Choroid plexus epithelial cell (primary cell): ENCODE measurements at regions not wholly inside any gene's neighbourhood (a gene's known extent, or its start where the extent isn't known, plus 50 kb on each side); places are given as distances from the start of the nearest gene placed in this dataset.
"Not testable (repeated sequence)": the region's sequence is repeated elsewhere in the genome, so short reads cannot be mapped to it uniquely, and the experiment has no call there.

Experiments used
- DNase-seq: peaks from one replicate; pipeline ENCODE4 v3.0.0-alpha.2; 2010; ENCODE audit warnings: low read depth
- H3K4me3 ChIP-seq: 2 replicates; pipeline ENCODE4 v1.5.1; 2011; ENCODE audit warnings: low read depth, mild to moderate bottlenecking, control low read depth, low read length, moderate library complexity
- TF ChIP-seq, protein P1 (sequence below): conservative IDR thresholded peaks from 2 replicates; pipeline ENCODE4 v1.5.1; 2011; ENCODE audit warnings: low read depth, mild to moderate bottlenecking, control low read depth, inconsistent platforms, low read length, moderate library complexity

DNA sequence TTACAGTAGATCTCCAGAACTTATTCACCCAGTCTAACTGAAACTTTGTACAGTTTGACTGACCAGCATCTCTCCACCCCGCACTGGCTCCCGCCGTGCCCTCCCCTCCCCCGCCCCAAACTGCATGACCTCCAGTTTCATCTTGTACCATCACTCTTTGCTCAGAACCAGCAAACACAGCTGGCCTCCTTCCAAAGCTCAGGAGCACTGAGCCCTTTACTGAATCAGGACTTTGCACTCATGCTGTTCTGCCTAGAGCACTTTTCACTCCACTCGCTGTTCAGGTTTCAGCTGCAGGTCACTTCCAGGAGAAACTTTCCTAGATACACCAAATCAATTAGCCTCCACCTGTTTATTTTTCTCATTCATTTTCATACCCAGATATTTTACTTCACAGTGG, 455.3 kb upstream of the PDE3A start:
- TF ChIP-seq, protein P1, sequence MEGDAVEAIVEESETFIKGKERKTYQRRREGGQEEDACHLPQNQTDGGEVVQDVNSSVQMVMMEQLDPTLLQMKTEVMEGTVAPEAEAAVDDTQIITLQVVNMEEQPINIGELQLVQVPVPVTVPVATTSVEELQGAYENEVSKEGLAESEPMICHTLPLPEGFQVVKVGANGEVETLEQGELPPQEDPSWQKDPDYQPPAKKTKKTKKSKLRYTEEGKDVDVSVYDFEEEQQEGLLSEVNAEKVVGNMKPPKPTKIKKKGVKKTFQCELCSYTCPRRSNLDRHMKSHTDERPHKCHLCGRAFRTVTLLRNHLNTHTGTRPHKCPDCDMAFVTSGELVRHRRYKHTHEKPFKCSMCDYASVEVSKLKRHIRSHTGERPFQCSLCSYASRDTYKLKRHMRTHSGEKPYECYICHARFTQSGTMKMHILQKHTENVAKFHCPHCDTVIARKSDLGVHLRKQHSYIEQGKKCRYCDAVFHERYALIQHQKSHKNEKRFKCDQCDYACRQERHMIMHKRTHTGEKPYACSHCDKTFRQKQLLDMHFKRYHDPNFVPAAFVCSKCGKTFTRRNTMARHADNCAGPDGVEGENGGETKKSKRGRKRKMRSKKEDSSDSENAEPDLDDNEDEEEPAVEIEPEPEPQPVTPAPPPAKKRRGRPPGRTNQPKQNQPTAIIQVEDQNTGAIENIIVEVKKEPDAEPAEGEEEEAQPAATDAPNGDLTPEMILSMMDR, result no peak
- DNase-seq, result peak; percentile 23
- no peak overlapping the region for H3K4me3 ChIP-seq

DNA sequence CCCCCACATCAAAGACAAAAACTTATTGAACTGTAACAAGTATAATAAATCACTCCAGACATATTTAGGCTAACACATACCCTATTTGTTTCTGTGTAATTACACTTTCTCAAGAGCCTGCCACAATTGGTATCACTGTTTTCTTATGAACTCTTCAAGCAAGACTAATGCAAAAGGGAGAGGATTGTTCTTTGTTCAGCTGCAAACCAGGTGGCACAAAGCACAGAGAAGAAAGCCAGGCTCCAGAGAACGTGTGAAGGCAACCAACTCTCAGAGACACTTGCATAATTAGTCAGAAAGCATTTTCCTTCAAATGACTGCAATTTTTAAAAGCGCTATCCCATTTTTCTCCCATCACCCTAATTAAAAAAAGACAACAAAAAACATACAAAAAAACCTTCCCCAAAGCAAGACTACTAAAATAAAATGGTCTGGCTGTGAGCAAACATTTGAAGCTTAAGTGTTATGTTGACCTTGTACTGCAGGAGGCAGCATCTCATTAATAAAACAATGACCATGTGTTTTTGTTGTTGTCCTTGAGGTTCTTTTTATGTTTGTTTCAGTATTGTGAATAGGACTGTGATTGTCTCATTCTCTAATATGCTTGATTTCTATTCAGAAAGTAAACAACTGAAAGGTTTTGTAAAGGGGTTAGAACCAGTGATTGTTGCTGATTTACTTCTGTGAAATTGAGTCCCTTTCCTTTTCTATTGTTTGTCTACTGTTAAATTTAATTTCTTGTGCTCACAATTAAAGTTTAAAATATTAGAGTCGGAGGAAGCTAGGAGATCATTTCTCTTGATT, 452.7 kb upstream of the PDE3A start:
- DNase-seq, result peak; percentile 75
- no peak overlapping the region for H3K4me3 ChIP-seq
- TF ChIP-seq, protein P1, result peak; percentile 68

DNA sequence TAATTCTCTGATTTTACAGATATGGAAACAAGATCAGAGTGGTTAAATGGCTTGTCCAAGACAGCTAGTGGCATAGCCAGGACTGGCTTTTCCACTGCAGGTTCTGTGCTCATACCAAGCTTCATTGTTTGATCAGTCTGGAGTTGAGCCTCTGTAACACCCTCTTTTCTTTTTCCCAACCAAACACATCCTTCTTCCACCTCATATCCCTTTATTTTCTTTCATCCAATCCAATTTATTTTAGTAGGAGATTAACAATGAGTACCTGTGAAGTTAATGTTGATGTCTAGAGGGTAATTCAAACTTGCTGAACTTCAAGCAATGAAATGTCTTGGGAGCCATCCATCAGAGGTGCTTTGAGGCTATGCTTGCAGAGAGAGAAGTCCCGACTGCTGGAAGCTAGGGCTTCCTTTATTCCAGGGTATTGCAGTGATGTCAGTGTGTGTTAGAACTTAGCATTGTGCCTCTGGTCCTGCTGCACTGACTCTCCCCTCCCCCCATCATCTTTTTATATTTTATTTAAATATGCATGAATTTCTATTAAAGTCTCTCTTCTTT, 452.1 kb upstream of the PDE3A start:
- TF ChIP-seq, protein P1, result no peak
- no peak overlapping the region for H3K4me3 ChIP-seq

DNA sequence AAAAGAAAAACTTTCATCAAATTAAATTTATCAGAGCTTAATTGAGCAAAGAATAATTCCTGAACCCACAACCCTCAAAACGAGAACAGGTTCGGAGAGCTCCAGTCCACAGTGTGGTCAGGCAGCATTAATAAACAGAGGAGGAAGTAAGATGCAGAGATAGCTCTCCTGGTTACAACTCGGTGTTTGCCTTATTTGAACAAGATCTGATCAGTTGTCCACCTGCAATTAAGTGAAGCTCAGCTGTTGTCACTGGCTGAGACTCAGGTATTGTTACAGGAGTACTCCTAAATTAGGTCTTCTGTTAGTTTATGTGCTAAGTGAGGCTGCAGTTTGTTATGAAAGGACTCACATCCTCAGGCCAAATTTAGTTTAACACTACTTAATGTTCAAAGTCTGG, 451.4 kb upstream of the PDE3A start:
- DNase-seq, result no peak
- no peak overlapping the region for H3K4me3 ChIP-seq
- TF ChIP-seq, protein P1, result no peak

More for the DNA sequence above, 452.1 kb upstream of the PDE3A start:
- no peak for DNase-seq

DNA sequence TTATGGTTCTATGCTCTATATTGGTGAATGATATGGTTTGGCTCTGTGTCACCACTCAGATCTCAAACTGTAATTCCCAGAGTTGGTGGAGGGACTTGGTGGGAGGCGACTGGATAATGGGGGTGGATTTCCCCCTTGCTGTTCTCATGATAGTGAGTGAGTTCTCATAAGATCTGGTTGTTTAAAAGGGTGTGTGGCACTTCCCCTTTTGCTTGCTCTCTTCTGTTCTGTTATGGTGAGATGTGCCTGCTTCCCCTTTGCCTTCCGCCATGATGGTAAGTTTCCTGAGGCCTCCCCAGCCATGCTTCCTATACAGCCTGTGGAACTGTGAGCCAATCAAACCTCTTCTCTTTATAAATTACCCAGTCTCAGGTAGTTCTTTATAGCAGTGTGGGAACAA, 446.6 kb upstream of the PDE3A start:
- not testable (repeated sequence) for H3K4me3 ChIP-seq, DNase-seq

DNA sequence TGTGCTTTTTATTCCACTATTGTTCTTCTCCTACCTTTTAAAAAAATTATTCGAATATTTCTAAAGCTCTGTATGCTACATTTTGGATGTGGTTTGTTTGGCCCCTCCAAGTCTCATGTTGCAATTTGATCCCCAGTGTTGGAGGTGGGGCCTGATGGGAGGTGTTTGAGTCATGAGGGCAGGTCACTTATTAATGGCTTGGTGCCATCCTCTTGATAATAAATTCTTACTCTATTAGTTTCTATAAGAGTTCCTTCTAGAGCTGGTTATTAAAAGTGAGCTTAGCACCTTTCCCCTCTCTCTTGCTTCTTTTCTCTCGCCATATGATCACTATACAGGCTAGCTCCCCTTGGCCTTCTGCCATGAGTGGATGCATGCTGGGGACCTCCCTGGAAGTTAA, 445.6 kb upstream of the PDE3A start:
- H3K4me3 ChIP-seq, result no peak overlapping the region
- DNase-seq, result no peak
- TF ChIP-seq, protein P1, result no peak

DNA sequence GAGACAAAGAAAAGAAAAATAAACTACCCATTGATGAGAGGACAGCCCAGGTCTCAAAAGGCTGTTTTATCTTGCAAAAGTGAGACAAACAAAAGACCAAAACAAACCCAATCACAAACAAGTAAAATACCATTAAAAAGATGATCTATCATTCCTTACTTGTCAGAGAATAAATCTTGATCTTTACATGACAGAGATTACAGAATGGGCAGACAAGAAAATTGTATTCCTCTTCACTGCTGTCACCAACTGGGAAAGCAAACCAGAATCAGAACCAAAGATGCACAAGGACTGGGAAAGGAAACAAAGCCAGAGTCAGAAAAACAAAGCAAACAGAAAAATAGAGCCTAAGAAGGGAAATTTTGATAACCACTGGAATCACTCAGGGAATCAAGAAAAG, 444.0 kb upstream of the PDE3A start:
- H3K4me3 ChIP-seq, result no peak overlapping the region
- TF ChIP-seq, protein P1, result no peak
- no peak for DNase-seq
